ENCODE measurements at regions not wholly inside any gene's neighbourhood (a gene's known extent, or its start where the extent isn't known, plus 50 kb on each side); places are given as distances from the start of the nearest gene placed in this dataset.

DNA sequence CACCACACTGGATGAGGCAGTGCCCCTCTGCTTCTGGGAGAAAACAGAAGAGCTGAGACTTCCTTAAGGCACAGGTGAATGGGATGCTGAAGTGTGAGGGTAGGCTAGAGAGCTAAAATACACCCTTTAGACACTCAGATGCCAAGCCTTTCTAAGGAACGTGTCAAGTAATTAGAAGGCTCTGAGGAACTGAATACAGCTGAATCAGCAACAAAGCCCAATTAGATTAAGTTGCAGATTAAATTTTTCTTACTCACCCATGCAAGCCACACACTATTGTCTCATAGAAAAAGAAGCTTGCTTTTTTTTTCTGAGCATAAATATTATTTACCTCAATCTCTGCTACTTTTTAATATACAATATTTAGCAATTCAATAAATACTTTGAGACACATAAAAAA, 354.3 kb upstream of the NRG3 start:
- RAD21 ChIA-PET (ENCODE audit: unreplicated experiment): no interaction called here
- H3K4me1 ChIP-seq (ENCODE audit: control insufficient read depth, insufficient read depth, low read length): no peaks in the 10 kb centered on the region
- H3K4me2 ChIP-seq (ENCODE audit: control insufficient read depth, insufficient read depth): no peak overlapping the region
- no peaks in the 10 kb centered on the region for H3K79me2 ChIP-seq (ENCODE audit: control insufficient read depth, insufficient read depth, low read length)
- H3K27ac ChIP-seq (ENCODE audit: control insufficient read depth, insufficient read depth): no peak overlapping the region
- POLR2A ChIA-PET: no interaction called here
- in situ Hi-C loops (cut with MboI): no loop called here
- no peak overlapping the region for H3K9ac ChIP-seq (ENCODE audit: control insufficient read depth, insufficient read depth, low read length)
- no TSS peak for BruUV-seq (replicated peaks)
- SMC1A ChIA-PET (ENCODE audit: uncharacterized antibody, unreplicated experiment): no interaction called here
- no peaks in the 10 kb centered on the region for H3K9me3 ChIP-seq (replicated peaks; ENCODE audit: control insufficient read depth, insufficient read depth, low read length)
- FAIRE-seq (no peak), ATAC-seq (no peak), DNase-seq (ENCODE audit: low read depth, low spot score) (no peak)
- CTCF ChIA-PET: no interaction called here
- no peaks in the 10 kb centered on the region for H3K36me3 ChIP-seq (ENCODE audit: control insufficient read depth in 2 of 2, insufficient read depth in 2 of 2, low read length in 1 of 2)
- no peak for TF ChIP-seq YY1 (IDR thresholded peaks at IDR 0.05; ENCODE audit: low read depth, low read length)
- TF ChIP-seq, protein P1, sequence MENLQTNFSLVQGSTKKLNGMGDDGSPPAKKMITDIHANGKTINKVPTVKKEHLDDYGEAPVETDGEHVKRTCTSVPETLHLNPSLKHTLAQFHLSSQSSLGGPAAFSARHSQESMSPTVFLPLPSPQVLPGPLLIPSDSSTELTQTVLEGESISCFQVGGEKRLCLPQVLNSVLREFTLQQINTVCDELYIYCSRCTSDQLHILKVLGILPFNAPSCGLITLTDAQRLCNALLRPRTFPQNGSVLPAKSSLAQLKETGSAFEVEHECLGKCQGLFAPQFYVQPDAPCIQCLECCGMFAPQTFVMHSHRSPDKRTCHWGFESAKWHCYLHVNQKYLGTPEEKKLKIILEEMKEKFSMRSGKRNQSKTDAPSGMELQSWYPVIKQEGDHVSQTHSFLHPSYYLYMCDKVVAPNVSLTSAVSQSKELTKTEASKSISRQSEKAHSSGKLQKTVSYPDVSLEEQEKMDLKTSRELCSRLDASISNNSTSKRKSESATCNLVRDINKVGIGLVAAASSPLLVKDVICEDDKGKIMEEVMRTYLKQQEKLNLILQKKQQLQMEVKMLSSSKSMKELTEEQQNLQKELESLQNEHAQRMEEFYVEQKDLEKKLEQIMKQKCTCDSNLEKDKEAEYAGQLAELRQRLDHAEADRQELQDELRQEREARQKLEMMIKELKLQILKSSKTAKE (IDR thresholded peaks at IDR 0.05; ENCODE audit: low read depth, poor library complexity, severe bottlenecking): no peak
- no peaks in the 10 kb centered on the region for H3K27me3 ChIP-seq (replicated peaks in 1 of 2; ENCODE audit: control insufficient read depth in 2 of 2, insufficient read depth in 2 of 2, low read length in 1 of 2)
- WGBS (ENCODE audit: insufficient coverage, insufficient replicate concordance, low lambda C conversion rate, missing lambda C conversion rate): 0% methylated on average over 1 of the region's 1 CpG
- no peaks in the 10 kb centered on the region for H4K20me1 ChIP-seq (ENCODE audit: control insufficient read depth, insufficient read depth)
- intact Hi-C loops (cut with micrococcal nuclease; ENCODE audit: unreplicated experiment): no loop called here
- no peak overlapping the region for H2AFZ ChIP-seq (ENCODE audit: control insufficient read depth, low read depth, low read length)
- no peak overlapping the region for H3K4me3 ChIP-seq

DNA sequence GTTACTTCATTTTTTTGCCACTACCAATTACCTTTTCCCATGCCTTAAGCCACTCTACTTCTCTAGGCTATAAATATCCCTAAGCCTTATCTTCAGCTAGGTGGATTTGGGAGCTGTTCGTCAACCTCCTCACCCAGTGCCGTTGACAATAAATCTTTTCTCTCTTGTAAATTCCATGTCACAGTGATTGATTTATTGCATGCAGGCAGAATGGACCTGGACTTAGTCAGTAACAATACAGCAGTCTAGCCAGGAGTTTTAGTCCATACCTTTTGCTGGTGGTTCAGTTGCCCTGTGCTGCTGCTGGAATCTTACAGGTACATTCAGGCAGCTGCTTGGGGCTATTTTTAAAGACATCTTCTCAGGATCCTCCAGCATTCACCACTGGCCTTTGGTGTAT, 350.5 kb upstream of the NRG3 start:
- Histone ChIP-seq H3K36me3 (ENCODE audit: control insufficient read depth in 2 of 2, insufficient read depth in 2 of 2, low read length in 1 of 2) (no peaks in the 10 kb centered on the region), H3K4me3 (no peak overlapping the region), H3K4me1 (ENCODE audit: control insufficient read depth, insufficient read depth, low read length) (no peaks in the 10 kb centered on the region), H3K9ac (ENCODE audit: control insufficient read depth, insufficient read depth, low read length) (no peak overlapping the region), H3K4me2 (ENCODE audit: control insufficient read depth, insufficient read depth) (no peak overlapping the region), H3K9me3 (replicated peaks; ENCODE audit: control insufficient read depth, insufficient read depth, low read length) (no peaks in the 10 kb centered on the region), H3K27me3 (replicated peaks in 1 of 2; ENCODE audit: control insufficient read depth in 2 of 2, insufficient read depth in 2 of 2, low read length in 1 of 2) (no peaks in the 10 kb centered on the region), H2AFZ (ENCODE audit: control insufficient read depth, low read depth, low read length) (no peak overlapping the region), H3K27ac (ENCODE audit: control insufficient read depth, insufficient read depth) (no peak overlapping the region), H4K20me1 (ENCODE audit: control insufficient read depth, insufficient read depth) (no peaks in the 10 kb centered on the region), H3K79me2 (ENCODE audit: control insufficient read depth, insufficient read depth, low read length) (no peaks in the 10 kb centered on the region)
- intact Hi-C loops (cut with micrococcal nuclease; ENCODE audit: unreplicated experiment) (no loop called here), in situ Hi-C loops (cut with MboI) (no loop called here)
- no TSS peak for BruUV-seq (replicated peaks)
- ChIA-PET SMC1A (ENCODE audit: uncharacterized antibody, unreplicated experiment) (no interaction called here), CTCF (interaction anchor here (1.2 kb wide), 1 partner anchor 860 kb away, joined by 3 read pairs; no protein-coding TSS in a partner anchor), POLR2A (no interaction called here), RAD21 (ENCODE audit: unreplicated experiment) (no interaction called here)
- DNase-seq (ENCODE audit: low read depth, low spot score): no peak
- ATAC-seq: no peak
- 89% methylated on average over 2 of the region's 2 CpGs for WGBS (ENCODE audit: insufficient coverage, insufficient replicate concordance, low lambda C conversion rate, missing lambda C conversion rate)
- FAIRE-seq: no peak
- TF ChIP-seq PAX5 (IDR thresholded peaks at IDR 0.05; ENCODE audit: borderline replicate concordance, low read depth, low read length) (no peak), SUPT20H (IDR thresholded peaks at IDR 0.05; ENCODE audit: borderline replicate concordance, control insufficient read depth, low read depth, low read length) (no peak), EZH2 (IDR thresholded peaks at IDR 0.05; ENCODE audit: borderline replicate concordance, control insufficient read depth, low read depth, low read length) (no peak), SREBF1 (IDR thresholded peaks at IDR 0.05; ENCODE audit: low read length) (no peak), RCOR1 (conservative IDR thresholded peaks at IDR 0.05; ENCODE audit: low read depth, low read length) (no peak), FOXK2 (IDR thresholded peaks at IDR 0.05) (no peak), ZNF622 (IDR thresholded peaks at IDR 0.05) (no peak), ZNF384 (IDR thresholded peaks at IDR 0.05; ENCODE audit: borderline replicate concordance, low read depth, low read length) (no peak), EP300 (IDR thresholded peaks at IDR 0.05; ENCODE audit: borderline replicate concordance in 1 of 2, control insufficient read depth in 1 of 2, low read depth in 2 of 2, low read length in 2 of 2) (no peak), IRF4 (IDR thresholded peaks at IDR 0.05; ENCODE audit: low read depth, low read length) (no peak), STAT3 (IDR thresholded peaks at IDR 0.05; ENCODE audit: low read depth, low read length) (no peak), RAD21 (IDR thresholded peaks at IDR 0.05; ENCODE audit: insufficient read depth, low read depth, low read length) (no peak)
- TF ChIP-seq, protein P2, sequence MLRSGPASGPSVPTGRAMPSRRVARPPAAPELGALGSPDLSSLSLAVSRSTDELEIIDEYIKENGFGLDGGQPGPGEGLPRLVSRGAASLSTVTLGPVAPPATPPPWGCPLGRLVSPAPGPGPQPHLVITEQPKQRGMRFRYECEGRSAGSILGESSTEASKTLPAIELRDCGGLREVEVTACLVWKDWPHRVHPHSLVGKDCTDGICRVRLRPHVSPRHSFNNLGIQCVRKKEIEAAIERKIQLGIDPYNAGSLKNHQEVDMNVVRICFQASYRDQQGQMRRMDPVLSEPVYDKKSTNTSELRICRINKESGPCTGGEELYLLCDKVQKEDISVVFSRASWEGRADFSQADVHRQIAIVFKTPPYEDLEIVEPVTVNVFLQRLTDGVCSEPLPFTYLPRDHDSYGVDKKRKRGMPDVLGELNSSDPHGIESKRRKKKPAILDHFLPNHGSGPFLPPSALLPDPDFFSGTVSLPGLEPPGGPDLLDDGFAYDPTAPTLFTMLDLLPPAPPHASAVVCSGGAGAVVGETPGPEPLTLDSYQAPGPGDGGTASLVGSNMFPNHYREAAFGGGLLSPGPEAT (IDR thresholded peaks at IDR 0.05; ENCODE audit: low read depth): no peak
- TF ChIP-seq, protein P3, sequence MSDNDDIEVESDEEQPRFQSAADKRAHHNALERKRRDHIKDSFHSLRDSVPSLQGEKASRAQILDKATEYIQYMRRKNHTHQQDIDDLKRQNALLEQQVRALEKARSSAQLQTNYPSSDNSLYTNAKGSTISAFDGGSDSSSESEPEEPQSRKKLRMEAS (IDR thresholded peaks at IDR 0.05; ENCODE audit: low read depth, low read length): no peak
